RWPE2 (cell line): ENCODE measurements at regions not wholly inside any gene's neighbourhood (a gene's known extent, or its start where the extent isn't known, plus 50 kb on each side); places are given as distances from the start of the nearest gene placed in this dataset.
"Not testable (repeated sequence)": the region's sequence is repeated elsewhere in the genome, so short reads cannot be mapped to it uniquely, and the experiment has no call there.

Experiments
- ATAC-seq: fragments of 200-7000 bp; cut with Tn5 transposase; 3 replicates; pipeline ENCODE4 v1.9.1; 2021; ENCODE audit warnings: low read depth
- DNase-seq: peaks from one replicate; pipeline ENCODE4 v3.0.0-alpha.2; 2020; ENCODE audit warnings: low spot score
- H3K27ac ChIP-seq: fragments of 450-650 bp; 2 replicates; pipeline ENCODE4 v1.5.1; 2017; ENCODE audit warnings: mild to moderate bottlenecking; ENCODE audit not compliant: poor library complexity, severe bottlenecking
- H3K27me3 ChIP-seq: fragments of 250-450 bp; sonication (Bioruptor Pico); 2 replicates; pipeline ENCODE4 v1.5.1; 2021; ENCODE audit warnings: mild to moderate bottlenecking, moderate library complexity; ENCODE audit not compliant: insufficient read depth, poor library complexity, severe bottlenecking
- H3K36me3 ChIP-seq: fragments of 250-450 bp; sonication (Bioruptor Pico); 2 replicates; pipeline ENCODE4 v1.5.1; 2020; ENCODE audit warnings: low read depth, mild to moderate bottlenecking, moderate library complexity
- H3K4me1 ChIP-seq: fragments of 250-450 bp; sonication (Bioruptor Pico); 2 replicates; pipeline ENCODE4 v1.5.1; 2021; ENCODE audit warnings: mild to moderate bottlenecking, moderate library complexity; ENCODE audit not compliant: insufficient read depth, poor library complexity, severe bottlenecking
- H3K4me3 ChIP-seq: fragments of 250-450 bp; sonication (Bioruptor Pico); 2 replicates; pipeline ENCODE4 v1.5.1; 2021; ENCODE audit warnings: mild to moderate bottlenecking, moderate library complexity; ENCODE audit not compliant: severe bottlenecking
- H3K9me3 ChIP-seq: fragments of 250-450 bp; sonication (Bioruptor Pico); 2 replicates; pipeline ENCODE4 v1.5.1; 2021; ENCODE audit warnings: mild to moderate bottlenecking, moderate library complexity; ENCODE audit not compliant: severe bottlenecking
- CTCF ChIP-seq: fragments of 450-650 bp; IDR thresholded peaks from one replicate; pipeline ENCODE4 v1.5.1; 2017; ENCODE audit warnings: mild to moderate bottlenecking, moderate library complexity; ENCODE audit not compliant: poor library complexity, severe bottlenecking

- Histone ChIP-seq H3K9me3 (no peaks in the 10 kb centered on the region), H3K36me3 (no peaks in the 10 kb centered on the region), H3K27ac (no peak overlapping the region), H3K27me3 (no peaks in the 10 kb centered on the region), H3K4me1 (no peaks in the 10 kb centered on the region), H3K4me3 (no peak overlapping the region)
- TF ChIP-seq CTCF, result no peak
- no peak for DNase-seq
- no peak for ATAC-seq
These were observed 64.2 kb upstream of the SPDL1 start for GRCh38 chr5:169519358-169519757.

- H3K4me3 ChIP-seq, H3K4me1 ChIP-seq, ATAC-seq, H3K9me3 ChIP-seq, H3K27ac ChIP-seq, H3K27me3 ChIP-seq, H3K36me3 ChIP-seq, DNase-seq: not testable (repeated sequence)
These were observed 64.8 kb upstream of the SPDL1 start for GRCh38 chr5:169518779-169519178.

- no peak for TF ChIP-seq CTCF
- ATAC-seq (no peak), DNase-seq (no peak)
- H3K27me3 ChIP-seq, result no peaks in the 10 kb centered on the region
- H3K27ac ChIP-seq, result no peak overlapping the region
- no peaks in the 10 kb centered on the region for H3K4me1 ChIP-seq
- no peak overlapping the region for H3K4me3 ChIP-seq
- H3K36me3 ChIP-seq, result no peaks in the 10 kb centered on the region
- H3K9me3 ChIP-seq, result no peaks in the 10 kb centered on the region
These were observed 71.2 kb upstream of the SPDL1 start for GRCh38 chr5:169512385-169512784.

GRCh38 chr5:169511708-169512107 is 71.9 kb upstream of the SPDL1 start:
- Histone ChIP-seq H3K4me3 (no peak overlapping the region), H3K27ac (no peak overlapping the region), H3K4me1 (no peaks in the 10 kb centered on the region), H3K27me3 (no peaks in the 10 kb centered on the region), H3K36me3 (no peaks in the 10 kb centered on the region), H3K9me3 (no peaks in the 10 kb centered on the region)
- no peak for TF ChIP-seq CTCF
- no peak for DNase-seq
- ATAC-seq, result no peak

GRCh38 chr5:169507051-169507450 is 76.5 kb upstream of the SPDL1 start:
- DNase-seq (no peak), ATAC-seq (no peak)
- Histone ChIP-seq H3K36me3 (no peaks in the 10 kb centered on the region), H3K27ac (no peak overlapping the region), H3K4me1 (no peaks in the 10 kb centered on the region), H3K27me3 (no peaks in the 10 kb centered on the region), H3K9me3 (no peaks in the 10 kb centered on the region), H3K4me3 (no peak overlapping the region)
- TF ChIP-seq CTCF, result no peak
